ENCODE measurements at regions not wholly inside any gene's neighbourhood (a gene's known extent, or its start where the extent isn't known, plus 50 kb on each side); places are given as distances from the start of the nearest gene placed in this dataset.

GRCh38 chr3:95348879-95349278, 1286.0 kb downstream of the NSUN3 start:
- H3K4me3 ChIP-seq (replicated peaks in 1 of 2; ENCODE audit: low read depth in 2 of 2, low read length in 2 of 2) = no peak overlapping the region
- TF ChIP-seq, protein P1, sequence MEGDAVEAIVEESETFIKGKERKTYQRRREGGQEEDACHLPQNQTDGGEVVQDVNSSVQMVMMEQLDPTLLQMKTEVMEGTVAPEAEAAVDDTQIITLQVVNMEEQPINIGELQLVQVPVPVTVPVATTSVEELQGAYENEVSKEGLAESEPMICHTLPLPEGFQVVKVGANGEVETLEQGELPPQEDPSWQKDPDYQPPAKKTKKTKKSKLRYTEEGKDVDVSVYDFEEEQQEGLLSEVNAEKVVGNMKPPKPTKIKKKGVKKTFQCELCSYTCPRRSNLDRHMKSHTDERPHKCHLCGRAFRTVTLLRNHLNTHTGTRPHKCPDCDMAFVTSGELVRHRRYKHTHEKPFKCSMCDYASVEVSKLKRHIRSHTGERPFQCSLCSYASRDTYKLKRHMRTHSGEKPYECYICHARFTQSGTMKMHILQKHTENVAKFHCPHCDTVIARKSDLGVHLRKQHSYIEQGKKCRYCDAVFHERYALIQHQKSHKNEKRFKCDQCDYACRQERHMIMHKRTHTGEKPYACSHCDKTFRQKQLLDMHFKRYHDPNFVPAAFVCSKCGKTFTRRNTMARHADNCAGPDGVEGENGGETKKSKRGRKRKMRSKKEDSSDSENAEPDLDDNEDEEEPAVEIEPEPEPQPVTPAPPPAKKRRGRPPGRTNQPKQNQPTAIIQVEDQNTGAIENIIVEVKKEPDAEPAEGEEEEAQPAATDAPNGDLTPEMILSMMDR (IDR thresholded peaks at IDR 0.05; ENCODE audit: low read depth, low read length) = no peak
- DNase-seq (ENCODE audit: low read depth in 2 of 2) = no peak

GRCh38 chr3:95350049-95350448, 1287.2 kb downstream of the NSUN3 start:
- TF ChIP-seq, protein P1 (IDR thresholded peaks at IDR 0.05; ENCODE audit: low read depth, low read length) = no peak

DNA sequence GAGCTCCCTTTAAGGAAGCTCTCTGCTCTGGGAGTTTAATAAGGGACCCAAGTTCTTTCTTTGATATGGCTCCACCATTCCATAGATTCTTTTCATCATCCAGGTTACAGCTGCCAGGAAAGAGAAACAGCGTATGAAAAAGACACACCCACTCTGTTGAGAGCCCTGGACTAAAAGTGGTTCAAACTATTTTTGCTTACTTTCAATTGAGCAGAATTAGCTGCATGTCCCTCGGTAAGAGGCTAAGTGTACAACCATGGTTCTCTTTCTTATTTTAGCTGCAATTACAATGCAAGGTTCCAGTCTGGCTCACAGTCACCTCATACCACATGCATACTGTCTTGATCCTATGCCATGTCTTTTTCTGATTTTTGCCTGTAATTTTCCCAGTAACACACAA, 1288.3 kb downstream of the NSUN3 start:
- H3K4me3 ChIP-seq (replicated peaks in 1 of 2; ENCODE audit: low read depth in 2 of 2, low read length in 2 of 2) = no peak overlapping the region
- TF ChIP-seq, protein P1 (IDR thresholded peaks at IDR 0.05; ENCODE audit: low read depth, low read length) = no peak
- DNase-seq (ENCODE audit: low read depth in 2 of 2) = no peak

More at GRCh38 chr3:95350049-95350448, 1287.2 kb downstream of the NSUN3 start:
- no peak overlapping the region for H3K4me3 ChIP-seq (replicated peaks in 1 of 2; ENCODE audit: low read depth in 2 of 2, low read length in 2 of 2)
- DNase-seq (ENCODE audit: low read depth in 2 of 2) = no peak

DNA sequence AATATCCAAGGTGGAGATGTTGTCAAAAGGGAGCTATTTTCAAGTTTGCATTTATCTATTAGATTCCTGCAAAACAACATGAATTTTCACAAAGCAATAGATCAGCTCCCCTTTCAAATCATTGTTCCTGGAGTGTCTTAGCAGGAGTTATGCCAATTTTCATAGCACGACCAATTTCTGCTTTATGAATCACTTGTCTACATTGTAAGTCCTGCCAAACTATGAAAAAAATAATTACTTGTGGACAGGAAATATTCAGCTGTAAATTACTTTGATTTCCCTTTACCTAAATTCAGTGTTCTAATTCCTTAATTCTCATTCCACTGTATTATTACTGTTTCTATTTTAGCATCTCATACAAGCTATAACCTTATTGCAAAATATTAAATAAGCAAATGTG, 1289.6 kb downstream of the NSUN3 start:
- no peak overlapping the region for H3K4me3 ChIP-seq (replicated peaks in 1 of 2; ENCODE audit: low read depth in 2 of 2, low read length in 2 of 2)
- TF ChIP-seq, protein P1 (IDR thresholded peaks at IDR 0.05; ENCODE audit: low read depth, low read length) = no peak
- peak in 1 of 2 donors; percentile 5 for DNase-seq (ENCODE audit: low read depth in 2 of 2)

DNA sequence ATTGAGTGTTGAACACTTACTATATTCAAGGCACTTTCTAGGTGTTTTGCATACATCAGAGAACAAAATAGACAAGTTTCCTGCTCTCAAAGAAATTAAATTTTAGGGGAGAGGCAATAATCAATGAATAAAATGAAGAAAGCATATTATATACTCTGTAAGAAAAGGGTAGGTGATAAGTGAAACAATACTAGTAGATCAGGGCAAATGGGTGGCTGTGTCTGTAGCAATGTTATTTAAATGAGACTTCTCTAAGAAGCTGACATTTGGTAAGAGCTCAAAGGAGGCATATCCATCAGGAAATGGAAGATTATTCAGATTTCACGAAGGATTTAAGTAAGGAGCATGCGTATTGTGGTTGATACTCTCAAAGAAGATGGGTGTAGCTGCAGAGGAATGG, 1291.6 kb downstream of the NSUN3 start:
- TF ChIP-seq, protein P1 (IDR thresholded peaks at IDR 0.05; ENCODE audit: low read depth, low read length) = no peak
- no peak for DNase-seq (ENCODE audit: low read depth in 2 of 2)

DNA sequence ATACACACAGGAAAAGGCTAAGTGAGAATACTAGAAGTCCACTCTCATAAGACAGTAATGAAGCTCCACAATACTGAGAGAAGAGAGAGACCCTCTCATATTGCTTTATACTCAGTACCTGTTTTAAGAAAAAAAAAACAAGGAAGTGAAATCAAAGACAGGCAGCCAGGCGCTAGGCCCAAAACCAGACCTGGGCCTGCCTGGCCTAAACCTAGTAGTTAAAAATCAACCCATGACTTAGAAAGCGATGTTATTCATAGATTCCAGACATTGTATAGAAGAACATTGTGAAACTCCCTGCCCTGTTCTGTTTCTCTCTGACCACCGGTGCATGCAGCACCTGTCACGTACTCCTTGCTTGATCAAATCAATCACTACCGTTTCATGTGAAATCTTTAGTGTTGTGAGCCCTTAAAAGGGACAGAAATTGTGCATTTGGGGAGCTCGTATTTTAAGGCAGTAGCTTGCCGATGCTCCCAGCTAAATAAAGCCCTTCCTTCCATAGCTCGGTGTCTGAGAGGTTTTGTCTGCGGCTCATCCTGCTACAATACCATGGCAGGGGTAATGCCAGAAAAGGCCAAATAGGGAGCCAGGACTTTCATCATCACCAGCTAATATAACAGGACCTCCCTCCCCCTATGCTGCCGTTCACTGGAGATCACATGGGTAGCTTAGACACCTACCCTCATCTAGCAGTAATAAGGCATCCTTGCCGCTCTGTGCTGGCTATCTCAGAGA, 1294.1 kb downstream of the NSUN3 start:
- no peak for DNase-seq (ENCODE audit: low read depth in 2 of 2)
- no peak overlapping the region for H3K4me3 ChIP-seq (replicated peaks in 1 of 2; ENCODE audit: low read depth in 2 of 2, low read length in 2 of 2)
- TF ChIP-seq, protein P1 (IDR thresholded peaks at IDR 0.05; ENCODE audit: low read depth, low read length) = no peak

More for the DNA sequence above, 1291.6 kb downstream of the NSUN3 start:
- H3K4me3 ChIP-seq (replicated peaks in 1 of 2; ENCODE audit: low read depth in 2 of 2, low read length in 2 of 2) = no peak overlapping the region

All from cardiac fibroblast (primary cell).